Aorta (tissue), 5 donors: ENCODE measurements at regions not wholly inside any gene's neighbourhood (a gene's known extent, or its start where the extent isn't known, plus 50 kb on each side); places are given as distances from the start of the nearest gene placed in this dataset.

Source experiments
- ATAC-seq: fragments of 200-7000 bp; cut with Tn5 transposase; one replicate; pipeline ENCODE4 v1.9.1; 2022; ENCODE audit warnings: moderate library complexity; ENCODE audit not compliant: low FRiP score
- DNase-seq, 2 donors: peaks; one replicate each; pipeline ENCODE4 v3.0.0-alpha.2; 2020
- H3K27ac ChIP-seq, 2 donors: one replicate each; pipeline ENCODE4 v1.5.1; 2013; ENCODE audit warnings: low read length in 2 of 2, mild to moderate bottlenecking in 2 of 2, moderate library complexity in 2 of 2, control low read depth in 1 of 2, inconsistent platforms in 1 of 2, low read depth in 1 of 2
- H3K27me3 ChIP-seq, 2 donors: one replicate each; pipeline ENCODE4 v1.6.1; 2013; ENCODE audit warnings: control low read depth in 1 of 2, low read length in 1 of 2, mild to moderate bottlenecking in 1 of 2, moderate library complexity in 1 of 2; ENCODE audit not compliant: insufficient read depth in 2 of 2, control insufficient read depth in 1 of 2
- H3K36me3 ChIP-seq, 2 donors: one replicate each; pipeline ENCODE4 v1.6.1; 2013; ENCODE audit warnings: control low read depth in 1 of 2, low read length in 1 of 2, mild to moderate bottlenecking in 1 of 2; ENCODE audit not compliant: insufficient read depth in 2 of 2, control insufficient read depth in 1 of 2
- H3K4me1 ChIP-seq, 2 donors: one replicate each; pipeline ENCODE4 v1.6.1; 2013; ENCODE audit warnings: low read length in 2 of 2, control low read depth in 1 of 2, mild to moderate bottlenecking in 1 of 2, moderate library complexity in 1 of 2; ENCODE audit not compliant: insufficient read depth in 2 of 2, control insufficient read depth in 1 of 2
- H3K4me3 ChIP-seq, 2 donors: one replicate each; pipeline ENCODE4 v1.5.1; 2013; ENCODE audit warnings: low read length in 2 of 2, control low read depth in 1 of 2, mild to moderate bottlenecking in 1 of 2
- H3K9me3 ChIP-seq: one replicate; pipeline ENCODE4 v1.6.1; 2013; ENCODE audit warnings: mild to moderate bottlenecking, low read length; ENCODE audit not compliant: control insufficient read depth
- WGBS, 2 donors: extraction: QIAGEN DNeasy Blood & Tissue Kit; methylation state at CpG; one replicate each; pipeline ENCODE4 v1.1.7; 2013; 5-methylcytosine and 5-hydroxymethylcytosine counted together
- intact Hi-C, 2 donors: fragments of 100-400 bp; cut with DNase I; formaldehyde crosslinking; loops; one replicate each; pipeline versions ENCODE4 v1.14.2 to v1.15.0; 2022
- donor health status: healthy with polysubstance abuse.
- donor health status: Bipolar disorder and iron deficiency.
- donor health status: DM: no; HTN: no; CAD: no.
- donor health status: DM: no; HTN: no; CAD: no.
- donor health status: DM: yes; HTN: yes; CAD: no.

GRCh38 chr18:27277554-27277953, 92.4 kb upstream of the CHST9 start:
- H3K9me3 ChIP-seq = peaks cover 1% of the 10 kb centered on the region
- H3K36me3 ChIP-seq = no peaks in the 10 kb centered on the region
- H3K27ac ChIP-seq = no peak overlapping the region
- H3K27me3 ChIP-seq = no peaks in the 10 kb centered on the region
- DNase-seq (no peak), ATAC-seq (no peak)
- intact Hi-C loops = no loop called here
- H3K4me3 ChIP-seq = no peak overlapping the region
- no peaks in the 10 kb centered on the region for H3K4me1 ChIP-seq
- WGBS, 2 donors = 79 to 84% methylated on average over 3 of the region's 3 CpGs

GRCh38 chr18:27276886-27277285, 91.8 kb upstream of the CHST9 start:
- H3K4me3 ChIP-seq = no peak overlapping the region
- H3K9me3 ChIP-seq = peaks cover 1% of the 10 kb centered on the region
- WGBS, 2 donors = 80 to 85% methylated on average over 6 of the region's 6 CpGs
- H3K27ac ChIP-seq = no peak overlapping the region
- no peaks in the 10 kb centered on the region for H3K4me1 ChIP-seq
- ATAC-seq = peak; percentile 33
- no peak for DNase-seq
- no peaks in the 10 kb centered on the region for H3K36me3 ChIP-seq
- H3K27me3 ChIP-seq = no peaks in the 10 kb centered on the region
- intact Hi-C loops = no loop called here

DNA sequence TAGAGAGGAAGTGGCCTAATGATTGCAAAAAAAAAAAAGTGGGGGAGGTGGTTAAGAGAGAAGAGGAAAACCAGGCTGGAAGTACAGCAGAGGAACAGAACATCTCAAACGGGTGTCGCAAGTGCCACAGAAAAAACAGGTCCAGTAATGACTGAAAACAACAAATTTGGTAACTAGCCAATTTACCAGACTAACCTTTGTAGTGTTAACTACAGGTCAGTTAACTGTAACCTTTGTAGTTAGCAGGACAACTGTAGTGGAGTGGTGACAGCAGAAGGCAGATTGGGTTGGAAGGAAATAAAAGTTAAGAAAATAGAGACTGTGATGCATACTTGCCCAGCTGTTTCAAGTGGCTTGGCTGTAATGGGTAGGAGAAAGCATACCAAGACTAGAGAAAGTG, 91.4 kb upstream of the CHST9 start:
- 54 to 81% methylated on average over 2 of the region's 2 CpGs for WGBS, 2 donors
- Histone ChIP-seq H3K4me3 (no peak overlapping the region), H3K9me3 (peaks cover 1% of the 10 kb centered on the region), H3K27me3 (no peaks in the 10 kb centered on the region), H3K36me3 (no peaks in the 10 kb centered on the region), H3K4me1 (no peaks in the 10 kb centered on the region), H3K27ac (no peak overlapping the region)
- DNase-seq (no peak), ATAC-seq (no peak)
- intact Hi-C loops = no loop called here

- intact Hi-C loops = no loop called here
- DNase-seq (no peak), ATAC-seq (no peak)
- Histone ChIP-seq H3K27me3 (no peaks in the 10 kb centered on the region), H3K27ac (no peak overlapping the region), H3K4me1 (no peaks in the 10 kb centered on the region), H3K9me3 (peaks cover 1% of the 10 kb centered on the region), H3K36me3 (no peaks in the 10 kb centered on the region), H3K4me3 (no peak overlapping the region)
- 79 to 82% methylated on average over 3 of the region's 3 CpGs for WGBS, 2 donors
These were observed 89.8 kb upstream of the CHST9 start for GRCh38 chr18:27274901-27275300.

DNA sequence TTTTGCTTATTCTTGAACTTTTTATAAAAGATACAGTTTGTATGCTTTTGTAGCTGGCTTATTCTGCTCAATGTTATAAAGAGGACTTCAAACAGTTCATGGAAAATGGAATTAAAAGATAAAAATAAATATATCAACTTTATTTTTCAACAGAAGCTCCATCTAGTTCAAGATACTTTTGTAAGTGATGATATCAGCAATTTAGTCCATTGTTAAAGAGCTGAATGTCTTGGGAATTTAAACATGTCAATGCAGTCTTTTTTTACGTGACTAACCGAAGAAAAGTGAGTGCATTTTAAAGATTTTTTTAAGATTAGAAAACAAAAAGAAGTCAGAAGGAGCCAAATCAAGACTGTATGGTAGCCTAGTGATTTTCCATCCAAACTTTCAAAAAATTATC, 85.4 kb upstream of the CHST9 start:
- Histone ChIP-seq H3K4me3 (no peak overlapping the region), H3K36me3 (no peaks in the 10 kb centered on the region), H3K27me3 (no peaks in the 10 kb centered on the region), H3K9me3 (no peaks in the 10 kb centered on the region), H3K27ac (no peak overlapping the region), H3K4me1 (no peaks in the 10 kb centered on the region)
- 81 to 82% methylated on average over 2 of the region's 2 CpGs for WGBS, 2 donors
- no peak for ATAC-seq
- DNase-seq = no peak
- intact Hi-C loops = no loop called here

DNA sequence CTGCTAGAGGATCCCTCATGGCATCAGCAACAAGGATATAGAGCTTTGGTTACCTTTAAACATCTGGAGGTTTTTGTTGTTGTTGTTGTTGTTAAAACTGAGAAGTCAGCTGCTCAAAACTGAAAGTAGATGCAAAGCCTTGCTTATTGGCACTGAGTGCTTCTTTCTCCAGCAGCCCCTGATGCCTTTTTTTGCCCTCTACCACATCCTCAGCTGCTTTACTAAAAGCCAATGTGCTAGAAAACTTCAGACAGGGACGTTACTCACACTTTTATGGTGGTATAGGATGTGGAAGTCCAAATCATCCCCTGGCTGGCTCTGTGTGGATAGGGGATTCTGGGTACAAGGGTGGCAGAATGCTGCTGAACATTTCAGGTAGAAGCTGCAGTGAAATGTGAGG, 78.3 kb upstream of the CHST9 start:
- H3K4me3 ChIP-seq = no peak overlapping the region
- peaks cover 0 to 3% of the 10 kb centered on the region in 2 donors for H3K27me3 ChIP-seq
- no peaks in the 10 kb centered on the region for H3K9me3 ChIP-seq
- H3K36me3 ChIP-seq = no peaks in the 10 kb centered on the region
- ATAC-seq (no peak), DNase-seq (no peak)
- H3K27ac ChIP-seq = no peak overlapping the region
- intact Hi-C loops = no loop called here
- WGBS, 2 donors = 50 to 60% methylated on average over 1 of the region's 1 CpG
- no peaks in the 10 kb centered on the region for H3K4me1 ChIP-seq

DNA sequence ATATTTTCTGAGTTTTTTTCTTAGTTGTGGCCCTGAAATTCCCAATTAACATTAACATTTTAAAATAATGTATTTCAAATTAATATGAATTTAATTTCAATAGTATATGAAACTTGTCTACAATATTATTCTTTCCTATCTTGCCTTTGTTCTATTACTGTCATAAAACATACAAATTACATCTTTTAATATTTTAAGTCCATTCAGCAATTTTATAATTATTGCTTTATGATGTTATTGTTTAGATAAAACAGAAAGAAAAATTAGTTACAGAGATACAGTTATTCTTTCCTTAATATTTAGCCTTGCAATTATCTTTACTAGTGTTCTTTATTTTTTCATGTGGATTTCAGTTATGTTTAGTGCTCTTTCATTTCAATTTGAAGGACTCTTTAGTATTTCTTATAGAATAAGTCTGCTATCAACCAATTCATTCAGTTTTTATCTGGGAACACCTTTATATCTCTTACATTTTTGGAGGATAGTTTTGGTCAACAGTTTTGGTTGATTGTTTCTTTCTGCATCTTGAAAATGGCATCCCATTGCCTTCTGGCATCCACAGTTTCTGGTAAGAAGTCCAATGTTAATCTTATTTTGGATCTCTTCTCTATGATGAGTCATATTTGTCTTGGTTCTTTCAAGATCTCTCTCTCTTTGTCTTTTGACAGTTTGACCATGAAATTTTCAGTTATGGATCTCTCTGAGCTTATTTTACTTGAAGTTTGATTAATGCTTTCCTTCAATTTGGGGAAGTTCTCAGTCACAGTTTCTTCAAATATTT, 76.9 kb upstream of the CHST9 start:
- intact Hi-C loops = no loop called here
- ATAC-seq (no peak), DNase-seq (no peak)
- peaks cover 0 to 3% of the 10 kb centered on the region in 2 donors for H3K27me3 ChIP-seq
- no peaks in the 10 kb centered on the region for H3K36me3 ChIP-seq
- no peak overlapping the region for H3K27ac ChIP-seq
- no peaks in the 10 kb centered on the region for H3K4me1 ChIP-seq
- H3K4me3 ChIP-seq = no peak overlapping the region
- H3K9me3 ChIP-seq = no peaks in the 10 kb centered on the region

- DNase-seq (no peak), ATAC-seq (no peak)
- Histone ChIP-seq H3K27me3 (no peaks in the 10 kb centered on the region), H3K36me3 (no peaks in the 10 kb centered on the region), H3K9me3 (no peaks in the 10 kb centered on the region), H3K4me1 (no peaks in the 10 kb centered on the region), H3K4me3 (no peak overlapping the region), H3K27ac (no peak overlapping the region)
- intact Hi-C loops = no loop called here
- 81 to 86% methylated on average over 1 of the region's 1 CpG for WGBS, 2 donors
These were observed 68.5 kb upstream of the CHST9 start for GRCh38 chr18:27253571-27253970.

DNA sequence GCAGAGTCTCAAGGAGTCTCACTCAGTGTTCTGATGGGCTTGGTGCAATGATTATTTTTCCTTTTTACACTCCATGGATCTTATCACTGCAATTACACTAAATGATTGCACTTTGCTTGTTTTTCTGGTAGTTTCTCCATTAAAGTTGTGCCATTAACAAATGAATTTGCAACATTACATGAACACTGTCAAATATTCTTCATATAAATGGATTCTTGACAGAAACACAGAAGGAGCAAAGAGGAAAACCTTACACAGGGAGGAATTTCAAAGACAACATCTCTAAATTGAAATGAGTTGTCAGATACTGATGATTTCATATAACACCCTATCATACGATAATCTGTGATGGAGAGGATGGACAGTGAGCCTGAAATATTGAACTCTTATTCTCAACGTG, 65.4 kb upstream of the CHST9 start:
- 51 to 55% methylated on average over 2 of the region's 2 CpGs for WGBS, 2 donors
- Histone ChIP-seq H3K4me3 (no peak overlapping the region), H3K4me1 (no peaks in the 10 kb centered on the region), H3K36me3 (no peaks in the 10 kb centered on the region), H3K27ac (no peak overlapping the region), H3K27me3 (no peaks in the 10 kb centered on the region), H3K9me3 (no peaks in the 10 kb centered on the region)
- intact Hi-C loops = no loop called here
- DNase-seq (no peak), ATAC-seq (no peak)
